ENCODE measurements at regions not wholly inside any gene's neighbourhood (a gene's known extent, or its start where the extent isn't known, plus 50 kb on each side); places are given as distances from the start of the nearest gene placed in this dataset.

DNA sequence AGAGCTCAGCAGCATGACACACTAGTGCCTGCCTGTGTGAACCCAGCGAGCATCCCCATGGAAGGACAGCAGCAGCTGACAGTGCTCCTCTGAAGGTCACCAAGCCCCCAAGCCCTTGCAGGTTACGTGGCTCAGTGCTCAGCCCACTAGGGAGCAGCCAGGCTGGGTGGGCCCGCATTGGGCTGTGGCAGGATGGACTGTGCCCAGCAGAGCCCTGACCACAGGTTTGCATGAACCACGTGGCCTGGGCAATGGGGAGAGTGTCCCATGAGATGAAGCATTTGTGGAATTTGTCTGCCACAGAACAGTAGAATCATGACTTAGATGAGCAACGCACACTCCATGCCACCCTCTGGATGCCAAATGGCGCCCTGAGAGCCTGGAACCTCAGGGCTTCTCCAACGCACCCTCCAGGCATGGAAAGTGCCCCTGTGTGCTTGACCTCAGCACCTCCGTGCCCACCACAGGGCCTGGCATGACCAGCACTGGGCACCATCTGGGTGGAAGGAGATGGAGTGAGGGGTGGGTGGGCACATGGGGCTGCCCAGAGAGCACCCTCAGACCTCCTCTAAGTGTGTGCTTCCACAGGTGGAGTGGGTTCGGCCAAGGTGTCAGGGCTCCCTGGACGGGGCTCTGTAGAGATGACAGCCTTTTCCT is 216.1 kb upstream of the RAB6C start:
- H3K9ac ChIP-seq (ENCODE audit: low read length in 5 of 5): no peak overlapping the region
- H3K27me3 ChIP-seq (ENCODE audit: control insufficient read depth in 5 of 5, insufficient read depth in 4 of 5, low read length in 5 of 5): peaks cover 4 to 30% (median 21%) of the 10 kb centered on the region in 5 donors
- no peaks in the 10 kb centered on the region for H3K9me3 ChIP-seq (ENCODE audit: control insufficient read depth in 5 of 5, low read length in 5 of 5)
- no peak overlapping the region for H3K4me3 ChIP-seq (ENCODE audit: low read depth in 1 of 5, low read length in 5 of 5)
- H3K4me1 ChIP-seq (ENCODE audit: control insufficient read depth in 5 of 5, insufficient read depth in 5 of 5, low read length in 5 of 5): peaks cover 0 to 11% (median 9%) of the 10 kb centered on the region in 5 donors
- no peaks in the 10 kb centered on the region for H3K36me3 ChIP-seq (ENCODE audit: control insufficient read depth in 5 of 5, insufficient read depth in 5 of 5, low read length in 5 of 5)
- H3K27ac ChIP-seq (ENCODE audit: low read depth, low read length): no peak overlapping the region

DNA sequence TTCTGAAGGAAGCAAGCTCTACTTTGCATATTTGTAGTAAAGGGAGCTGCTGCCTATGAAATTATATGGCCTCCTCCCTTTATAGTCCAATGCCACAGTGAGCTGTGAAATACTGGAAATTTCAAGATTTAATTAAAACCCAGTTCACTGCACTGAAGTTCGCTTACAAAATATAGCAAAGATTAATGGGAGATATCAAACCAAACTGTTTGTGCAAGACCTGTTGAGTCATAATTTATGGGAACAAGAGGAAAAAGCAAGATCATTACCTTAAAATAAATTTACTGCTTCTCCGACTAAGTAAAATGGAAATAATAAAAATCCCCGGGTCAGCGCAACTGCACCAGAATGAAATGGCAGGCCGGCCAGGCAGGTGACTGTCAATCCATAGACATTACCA is 215.5 kb upstream of the RAB6C start:
- Histone ChIP-seq H3K9me3 (ENCODE audit: control insufficient read depth in 5 of 5, low read length in 5 of 5) (no peaks in the 10 kb centered on the region), H3K9ac (ENCODE audit: low read length in 5 of 5) (no peak overlapping the region), H3K27me3 (ENCODE audit: control insufficient read depth in 5 of 5, insufficient read depth in 4 of 5, low read length in 5 of 5) (peaks cover 4 to 30% (median 21%) of the 10 kb centered on the region in 5 donors), H3K4me1 (ENCODE audit: control insufficient read depth in 5 of 5, insufficient read depth in 5 of 5, low read length in 5 of 5) (peaks cover 0 to 5% (median 3%) of the 10 kb centered on the region in 5 donors), H3K4me3 (ENCODE audit: low read depth in 1 of 5, low read length in 5 of 5) (no peak overlapping the region), H3K27ac (ENCODE audit: low read depth, low read length) (no peak overlapping the region), H3K36me3 (ENCODE audit: control insufficient read depth in 5 of 5, insufficient read depth in 5 of 5, low read length in 5 of 5) (no peaks in the 10 kb centered on the region)

DNA sequence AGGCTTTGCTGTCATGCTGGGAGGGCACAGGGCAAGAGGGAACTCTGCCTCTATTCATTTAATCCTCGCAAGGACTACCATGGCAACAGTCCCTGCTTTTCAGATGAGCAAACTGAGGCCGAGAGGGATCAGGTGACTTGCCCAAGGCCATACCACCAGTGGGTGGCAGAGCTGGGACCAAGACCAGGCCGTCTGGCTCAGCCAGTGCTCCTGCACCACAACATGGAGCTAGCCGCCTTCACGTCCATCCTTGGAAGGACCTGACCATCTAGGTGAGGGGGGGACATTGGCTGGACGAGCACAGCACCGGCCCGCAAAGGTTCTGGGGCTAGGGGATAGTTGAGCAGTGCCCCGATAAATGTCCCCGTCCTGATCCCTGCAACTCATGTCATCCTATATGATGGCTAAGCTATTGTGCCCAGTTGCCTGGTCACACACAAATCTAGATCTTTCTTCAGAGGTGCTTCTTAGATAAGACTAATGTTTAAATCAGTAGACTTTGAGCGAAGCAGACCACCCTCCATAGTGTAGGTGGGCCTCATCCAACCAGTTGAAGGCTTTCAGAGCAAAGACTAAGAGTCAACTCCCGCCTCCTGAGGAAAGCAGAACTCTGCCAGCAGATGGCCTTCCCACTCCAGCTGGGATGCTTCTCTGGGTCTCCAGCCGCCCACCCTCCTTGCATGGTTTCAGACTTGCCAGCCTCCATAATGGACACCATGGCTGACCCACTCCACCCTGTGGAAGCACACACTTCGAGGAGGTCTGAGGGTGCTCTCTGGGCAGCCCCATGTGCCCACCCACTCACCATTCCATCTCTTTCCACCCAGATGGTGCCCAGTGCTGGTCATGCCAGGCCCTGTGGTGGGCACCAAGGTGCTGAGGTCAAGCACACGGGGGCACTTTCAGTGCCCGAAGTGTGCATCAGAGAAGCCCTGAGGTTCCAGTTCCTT is 214.8 kb upstream of the RAB6C start:
- H3K27ac ChIP-seq (ENCODE audit: low read depth, low read length): no peak overlapping the region
- no peaks in the 10 kb centered on the region for H3K9me3 ChIP-seq (ENCODE audit: control insufficient read depth in 5 of 5, low read length in 5 of 5)
- H3K9ac ChIP-seq (ENCODE audit: low read length in 5 of 5): no peak overlapping the region
- peaks cover 4 to 26% (median 21%) of the 10 kb centered on the region in 5 donors for H3K27me3 ChIP-seq (ENCODE audit: control insufficient read depth in 5 of 5, insufficient read depth in 4 of 5, low read length in 5 of 5)
- no peaks in the 10 kb centered on the region for H3K36me3 ChIP-seq (ENCODE audit: control insufficient read depth in 5 of 5, insufficient read depth in 5 of 5, low read length in 5 of 5)
- H3K4me1 ChIP-seq (ENCODE audit: control insufficient read depth in 5 of 5, insufficient read depth in 5 of 5, low read length in 5 of 5): peaks cover 0 to 2% (median 0%) of the 10 kb centered on the region in 5 donors
- H3K4me3 ChIP-seq (ENCODE audit: low read depth in 1 of 5, low read length in 5 of 5): no peak overlapping the region

GRCh38 chr2:129765326-129765677 is 214.2 kb upstream of the RAB6C start:
- no peaks in the 10 kb centered on the region for H3K36me3 ChIP-seq (ENCODE audit: control insufficient read depth in 5 of 5, insufficient read depth in 5 of 5, low read length in 5 of 5)
- peaks cover 4 to 24% (median 21%) of the 10 kb centered on the region in 5 donors for H3K27me3 ChIP-seq (ENCODE audit: control insufficient read depth in 5 of 5, insufficient read depth in 4 of 5, low read length in 5 of 5)
- H3K9ac ChIP-seq (ENCODE audit: low read length in 5 of 5): no peak overlapping the region
- peaks cover 0 to 2% (median 0%) of the 10 kb centered on the region in 5 donors for H3K4me1 ChIP-seq (ENCODE audit: control insufficient read depth in 5 of 5, insufficient read depth in 5 of 5, low read length in 5 of 5)
- no peak overlapping the region for H3K27ac ChIP-seq (ENCODE audit: low read depth, low read length)
- H3K4me3 ChIP-seq (ENCODE audit: low read depth in 1 of 5, low read length in 5 of 5): no peak overlapping the region
- no peaks in the 10 kb centered on the region for H3K9me3 ChIP-seq (ENCODE audit: control insufficient read depth in 5 of 5, low read length in 5 of 5)

DNA sequence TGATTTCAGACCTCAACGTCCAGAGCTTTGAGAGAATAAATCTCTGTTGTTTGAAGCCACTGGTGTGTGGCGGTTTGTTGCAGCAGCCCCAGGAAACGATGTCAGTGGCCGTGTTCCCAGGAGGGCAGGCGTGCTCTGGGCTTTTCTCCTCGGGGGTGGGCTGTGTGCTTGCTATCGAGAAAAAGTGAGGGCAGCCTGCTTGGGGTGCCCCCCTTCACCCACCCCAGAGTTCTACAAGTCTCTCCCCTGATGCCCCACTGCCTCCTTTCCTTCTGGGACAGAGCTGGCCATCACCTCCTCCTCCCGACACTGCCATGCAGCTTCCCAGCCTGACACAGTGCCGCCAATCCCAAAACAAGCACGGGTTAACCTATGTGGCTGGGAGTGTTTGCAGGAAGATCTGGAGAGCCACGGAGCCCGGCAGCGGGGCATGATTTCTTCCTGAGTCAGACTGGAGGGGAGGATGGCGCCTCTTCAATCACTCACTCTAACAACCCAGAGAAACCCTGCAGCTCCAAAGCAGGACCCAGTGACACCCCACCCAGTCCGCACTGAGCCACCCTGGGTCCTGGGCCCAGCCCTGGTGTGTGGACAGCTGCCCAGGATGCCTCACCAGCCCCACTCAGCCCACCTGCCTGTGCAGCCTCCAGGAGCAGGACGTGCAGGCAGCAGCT is 213.7 kb upstream of the RAB6C start:
- H3K4me3 ChIP-seq (ENCODE audit: low read depth in 1 of 5, low read length in 5 of 5): no peak overlapping the region
- no peak overlapping the region for H3K27ac ChIP-seq (ENCODE audit: low read depth, low read length)
- peaks cover 0 to 2% (median 0%) of the 10 kb centered on the region in 5 donors for H3K4me1 ChIP-seq (ENCODE audit: control insufficient read depth in 5 of 5, insufficient read depth in 5 of 5, low read length in 5 of 5)
- H3K27me3 ChIP-seq (ENCODE audit: control insufficient read depth in 5 of 5, insufficient read depth in 4 of 5, low read length in 5 of 5): peaks cover 4 to 24% (median 21%) of the 10 kb centered on the region in 5 donors
- no peak overlapping the region for H3K9ac ChIP-seq (ENCODE audit: low read length in 5 of 5)
- no peaks in the 10 kb centered on the region for H3K9me3 ChIP-seq (ENCODE audit: control insufficient read depth in 5 of 5, low read length in 5 of 5)
- no peaks in the 10 kb centered on the region for H3K36me3 ChIP-seq (ENCODE audit: control insufficient read depth in 5 of 5, insufficient read depth in 5 of 5, low read length in 5 of 5)

GRCh38 chr2:129766374-129766993 is 213.0 kb upstream of the RAB6C start:
- Histone ChIP-seq H3K36me3 (ENCODE audit: control insufficient read depth in 5 of 5, insufficient read depth in 5 of 5, low read length in 5 of 5) (no peaks in the 10 kb centered on the region), H3K9ac (ENCODE audit: low read length in 5 of 5) (no peak overlapping the region), H3K4me1 (ENCODE audit: control insufficient read depth in 5 of 5, insufficient read depth in 5 of 5, low read length in 5 of 5) (peaks cover 0 to 2% (median 0%) of the 10 kb centered on the region in 5 donors), H3K4me3 (ENCODE audit: low read depth in 1 of 5, low read length in 5 of 5) (no peak overlapping the region), H3K27ac (ENCODE audit: low read depth, low read length) (no peak overlapping the region), H3K9me3 (ENCODE audit: control insufficient read depth in 5 of 5, low read length in 5 of 5) (no peaks in the 10 kb centered on the region), H3K27me3 (ENCODE audit: control insufficient read depth in 5 of 5, insufficient read depth in 4 of 5, low read length in 5 of 5) (peaks cover 4 to 24% (median 21%) of the 10 kb centered on the region in 5 donors)

GRCh38 chr2:129767346-129768035 is 212.0 kb upstream of the RAB6C start:
- H3K4me1 ChIP-seq (ENCODE audit: control insufficient read depth in 5 of 5, insufficient read depth in 5 of 5, low read length in 5 of 5): peaks cover 0 to 2% (median 0%) of the 10 kb centered on the region in 5 donors
- peaks cover 4 to 23% (median 21%) of the 10 kb centered on the region in 5 donors for H3K27me3 ChIP-seq (ENCODE audit: control insufficient read depth in 5 of 5, insufficient read depth in 4 of 5, low read length in 5 of 5)
- H3K27ac ChIP-seq (ENCODE audit: low read depth, low read length): no peak overlapping the region
- H3K36me3 ChIP-seq (ENCODE audit: control insufficient read depth in 5 of 5, insufficient read depth in 5 of 5, low read length in 5 of 5): no peaks in the 10 kb centered on the region
- no peak overlapping the region for H3K9ac ChIP-seq (ENCODE audit: low read length in 5 of 5)
- no peak overlapping the region for H3K4me3 ChIP-seq (ENCODE audit: low read depth in 1 of 5, low read length in 5 of 5)
- peaks cover 0 to 4% (median 0%) of the 10 kb centered on the region in 5 donors for H3K9me3 ChIP-seq (ENCODE audit: control insufficient read depth in 5 of 5, low read length in 5 of 5)

- Histone ChIP-seq H3K4me1 (ENCODE audit: control insufficient read depth in 5 of 5, insufficient read depth in 5 of 5, low read length in 5 of 5) (peaks cover 0 to 2% (median 0%) of the 10 kb centered on the region in 5 donors), H3K9ac (ENCODE audit: low read length in 5 of 5) (no peak overlapping the region), H3K9me3 (ENCODE audit: control insufficient read depth in 5 of 5, low read length in 5 of 5) (peaks cover 0 to 4% (median 0%) of the 10 kb centered on the region in 5 donors), H3K27me3 (ENCODE audit: control insufficient read depth in 5 of 5, insufficient read depth in 4 of 5, low read length in 5 of 5) (peaks cover 4 to 23% (median 21%) of the 10 kb centered on the region in 5 donors), H3K36me3 (ENCODE audit: control insufficient read depth in 5 of 5, insufficient read depth in 5 of 5, low read length in 5 of 5) (no peaks in the 10 kb centered on the region), H3K27ac (ENCODE audit: low read depth, low read length) (no peak overlapping the region), H3K4me3 (ENCODE audit: low read depth in 1 of 5, low read length in 5 of 5) (no peak overlapping the region)
Observed at GRCh38 chr2:129768036-129768386, 211.5 kb upstream of the RAB6C start.

GRCh38 chr2:129768485-129769184 is 210.8 kb upstream of the RAB6C start:
- Histone ChIP-seq H3K4me1 (ENCODE audit: control insufficient read depth in 5 of 5, insufficient read depth in 5 of 5, low read length in 5 of 5) (peaks cover 0 to 2% (median 0%) of the 10 kb centered on the region in 5 donors), H3K9me3 (ENCODE audit: control insufficient read depth in 5 of 5, low read length in 5 of 5) (peaks cover 0 to 4% (median 0%) of the 10 kb centered on the region in 5 donors), H3K27me3 (ENCODE audit: control insufficient read depth in 5 of 5, insufficient read depth in 4 of 5, low read length in 5 of 5) (peaks cover 4 to 23% (median 21%) of the 10 kb centered on the region in 5 donors), H3K4me3 (ENCODE audit: low read depth in 1 of 5, low read length in 5 of 5) (no peak overlapping the region), H3K9ac (ENCODE audit: low read length in 5 of 5) (no peak overlapping the region), H3K27ac (ENCODE audit: low read depth, low read length) (no peak overlapping the region), H3K36me3 (ENCODE audit: control insufficient read depth in 5 of 5, insufficient read depth in 5 of 5, low read length in 5 of 5) (no peaks in the 10 kb centered on the region)
